Erythroblast (primary cell): ENCODE measurements at regions not wholly inside any gene's neighbourhood (a gene's known extent, or its start where the extent isn't known, plus 50 kb on each side); places are given as distances from the start of the nearest gene placed in this dataset.

Experiments used
- GATA1 ChIP-seq: IDR thresholded peaks from 2 replicates; pipeline ENCODE4 v1.6.1; 2011; ENCODE audit warnings: low read depth, mild to moderate bottlenecking, control low read depth, low read length, moderate library complexity
- POLR2A ChIP-seq: IDR thresholded peaks from 2 replicates; pipeline ENCODE4 v1.6.1; 2011; ENCODE audit warnings: mild to moderate bottlenecking, low read length

GRCh38 chr20:6635034-6635736 is 132.3 kb upstream of the BMP2 start:
- TF ChIP-seq POLR2A (no peak), GATA1 (no peak)
